ENCODE measurements at regions not wholly inside any gene's neighbourhood (a gene's known extent, or its start where the extent isn't known, plus 50 kb on each side); places are given as distances from the start of the nearest gene placed in this dataset.

DNA sequence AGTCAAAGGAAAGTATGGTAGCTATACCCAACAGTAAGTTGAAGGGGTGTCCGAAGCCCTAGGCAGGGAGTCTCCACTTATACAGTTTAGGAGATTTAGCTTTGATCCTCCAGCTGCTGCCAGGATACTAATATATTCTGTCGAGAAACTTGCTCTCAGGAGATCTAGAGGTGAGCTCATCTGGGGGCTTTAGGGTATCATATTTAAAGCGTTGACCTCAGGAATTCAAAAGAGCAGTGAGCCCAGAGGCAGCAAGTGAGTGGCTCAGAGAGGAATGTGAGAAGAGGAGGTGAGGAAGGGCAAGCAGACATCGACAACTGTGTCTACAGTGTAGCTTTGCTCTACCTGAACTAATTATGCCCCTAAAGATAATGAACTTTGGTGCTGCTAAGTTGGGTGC, 245.1 kb upstream of the LRTM1 start:
- no peak for FAIRE-seq

DNA sequence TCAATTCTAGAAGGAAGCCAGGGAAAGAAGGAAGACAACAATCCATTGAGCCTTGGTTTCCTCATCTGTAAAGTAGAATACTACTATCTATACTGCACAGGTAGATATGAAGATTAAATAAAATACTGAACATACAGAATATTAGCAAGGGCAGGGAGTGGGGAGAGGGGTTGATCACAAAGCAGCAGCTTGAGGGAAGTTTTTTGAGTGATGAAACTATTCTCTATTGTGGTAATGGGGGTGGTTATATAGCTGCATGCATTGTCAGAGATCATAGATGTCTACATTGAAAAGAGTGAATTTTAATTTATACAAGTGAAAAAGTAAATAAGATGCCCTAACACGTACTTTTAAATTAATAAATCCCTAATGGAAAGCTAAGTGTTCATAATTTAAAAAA, 242.6 kb upstream of the LRTM1 start:
- no peak for FAIRE-seq

DNA sequence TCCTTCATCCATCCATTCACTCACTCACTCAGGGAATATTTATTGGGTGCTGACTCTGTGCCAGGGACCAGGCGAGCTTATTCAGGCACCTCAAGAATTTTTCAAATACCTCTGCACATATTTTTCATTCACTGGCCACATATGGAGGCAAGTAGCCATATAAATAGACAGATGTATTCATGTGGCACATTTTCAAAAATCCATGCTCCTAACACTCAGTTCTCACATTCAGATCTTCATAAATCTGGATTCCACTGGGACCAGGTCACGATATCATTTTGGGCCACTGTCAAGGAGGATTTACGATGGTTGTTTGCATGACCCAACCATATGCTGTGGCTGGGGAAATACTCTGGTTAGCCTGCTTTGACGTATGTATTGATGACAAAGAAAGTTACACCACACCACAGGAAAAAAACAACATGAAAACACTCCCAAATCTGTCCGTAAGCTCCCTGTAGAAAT, 241.8 kb upstream of the LRTM1 start:
- no peak for FAIRE-seq

DNA sequence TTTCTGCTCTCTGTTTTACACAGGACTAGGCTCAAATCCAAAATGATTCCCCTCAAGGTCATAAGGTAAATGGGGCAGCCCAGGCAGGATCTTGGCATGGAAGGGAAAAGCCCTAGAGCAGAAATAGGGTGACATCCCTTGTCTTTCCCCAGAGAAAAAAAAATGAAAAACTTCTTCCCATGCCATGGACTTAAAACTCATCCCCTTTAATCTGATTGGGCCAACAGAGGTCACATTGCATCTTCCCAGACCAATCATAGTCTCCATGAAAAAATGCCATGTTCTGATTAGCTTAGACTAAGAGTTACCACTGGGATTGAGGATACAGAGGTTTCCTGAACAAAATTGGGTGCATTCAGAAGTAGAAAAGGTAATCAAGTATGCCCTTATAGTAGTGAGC, 241.3 kb upstream of the LRTM1 start:
- FAIRE-seq = no peak

DNA sequence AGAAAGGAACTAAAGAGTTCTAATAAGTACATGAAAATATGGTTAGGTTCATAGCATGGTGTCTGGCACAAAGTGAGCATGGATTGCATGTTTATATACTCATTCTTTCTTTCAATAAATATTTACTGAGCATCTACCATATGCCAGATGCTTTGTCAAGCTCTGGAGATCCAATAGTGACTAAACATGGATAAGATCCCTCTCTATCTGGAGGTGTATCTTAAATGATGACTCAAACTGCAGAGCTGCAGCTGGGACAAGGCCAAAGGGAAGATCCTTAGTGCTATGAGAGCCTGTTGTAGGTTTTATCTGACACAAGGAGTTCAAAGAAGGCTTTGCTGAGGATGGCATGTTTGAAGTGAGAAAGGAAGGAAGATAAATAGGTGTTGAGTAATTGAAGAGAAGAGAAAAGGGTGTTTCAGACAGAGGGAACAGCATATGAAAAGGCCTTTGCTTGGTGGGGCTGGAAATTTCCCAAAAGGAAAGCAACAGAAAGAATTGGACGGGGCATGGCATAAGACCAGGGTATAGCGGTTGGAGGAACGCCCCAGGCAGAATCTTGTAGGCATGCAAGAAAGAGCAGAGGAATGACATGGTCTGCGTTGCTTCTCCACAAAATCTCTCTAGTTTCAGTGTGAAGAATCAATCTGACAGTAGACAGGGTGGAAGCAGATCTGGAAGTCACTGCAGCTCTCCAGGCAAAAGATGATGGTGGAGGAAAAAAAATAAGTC, 239.9 kb upstream of the LRTM1 start:
- no peak for FAIRE-seq

DNA sequence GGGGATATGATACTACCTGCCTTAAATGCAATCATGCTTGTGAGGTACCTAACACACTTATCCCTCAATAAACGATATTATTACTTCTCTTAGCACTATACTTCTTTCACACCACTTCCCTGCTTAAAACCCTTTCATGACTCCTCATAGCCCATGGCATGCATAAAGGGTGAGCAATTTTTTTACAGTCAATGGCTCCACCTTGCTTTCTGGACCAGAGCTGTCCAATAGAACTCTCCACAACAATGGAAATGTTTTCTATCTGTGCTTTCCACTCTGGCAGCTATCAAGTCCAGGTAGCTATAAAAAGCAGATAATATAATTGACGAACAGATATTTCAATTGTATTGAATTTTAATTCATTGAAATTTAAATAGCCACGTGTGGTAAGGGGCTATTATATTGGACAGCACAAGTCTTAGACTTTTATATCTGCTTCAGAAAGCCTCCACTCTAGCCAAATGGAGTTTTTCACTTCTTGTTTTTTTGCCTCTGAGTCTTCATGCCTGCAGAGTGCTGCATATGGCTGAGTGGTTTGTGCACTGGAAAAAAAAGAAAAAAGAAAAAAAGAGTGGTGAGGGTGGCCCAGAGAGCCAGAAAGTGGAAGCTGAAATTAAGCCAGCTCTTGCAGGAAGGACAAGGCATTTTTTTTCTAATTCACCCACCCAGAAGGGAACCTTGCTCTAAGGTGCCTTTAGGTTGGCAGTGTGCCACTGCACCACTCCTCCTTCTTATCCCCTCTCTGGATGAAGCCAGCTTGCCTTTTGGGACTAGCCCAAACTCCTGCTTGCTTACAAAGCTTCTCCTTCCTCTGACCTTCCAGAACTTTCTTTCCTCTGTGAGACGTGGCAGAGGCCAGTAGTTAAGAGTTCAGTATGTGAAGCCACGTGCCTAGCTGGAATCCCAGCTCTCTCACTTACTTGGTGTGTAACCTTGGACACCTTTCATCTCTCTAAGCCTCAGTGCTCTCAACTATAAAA, 239.0 kb upstream of the LRTM1 start:
- no peak for FAIRE-seq

DNA sequence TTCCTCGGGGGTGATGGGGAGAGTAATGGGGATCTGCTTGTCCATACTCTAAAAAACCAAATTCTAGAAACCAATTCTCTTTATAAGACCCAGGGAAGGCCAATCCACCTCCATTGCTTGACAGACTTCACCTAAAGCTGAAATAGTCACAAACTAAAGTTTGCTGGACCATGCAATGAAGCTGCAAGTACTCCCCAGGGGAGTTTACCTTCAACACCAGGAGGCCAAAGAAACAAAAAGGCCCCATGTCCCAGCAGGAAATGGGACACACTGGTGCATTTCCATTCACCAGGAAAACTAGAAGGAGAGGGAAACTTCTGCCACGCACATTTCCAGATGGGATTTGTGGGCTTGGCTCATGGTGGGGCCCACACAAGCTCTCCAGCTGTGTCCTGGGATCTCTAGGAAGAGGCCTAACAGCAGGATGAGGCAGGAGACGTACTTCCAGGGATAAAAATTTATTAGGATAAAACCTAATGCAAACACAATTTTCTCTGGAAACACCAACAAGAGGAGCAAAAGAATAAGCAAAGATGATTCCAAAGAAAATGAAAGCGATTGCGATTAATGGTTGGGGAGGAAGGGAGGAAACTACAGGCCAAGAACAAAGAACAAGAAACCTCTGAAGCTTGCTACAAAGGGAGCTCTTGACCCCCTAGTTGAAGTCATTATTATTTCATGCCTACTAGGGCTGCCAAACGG, 238.0 kb upstream of the LRTM1 start:
- FAIRE-seq = no peak

DNA sequence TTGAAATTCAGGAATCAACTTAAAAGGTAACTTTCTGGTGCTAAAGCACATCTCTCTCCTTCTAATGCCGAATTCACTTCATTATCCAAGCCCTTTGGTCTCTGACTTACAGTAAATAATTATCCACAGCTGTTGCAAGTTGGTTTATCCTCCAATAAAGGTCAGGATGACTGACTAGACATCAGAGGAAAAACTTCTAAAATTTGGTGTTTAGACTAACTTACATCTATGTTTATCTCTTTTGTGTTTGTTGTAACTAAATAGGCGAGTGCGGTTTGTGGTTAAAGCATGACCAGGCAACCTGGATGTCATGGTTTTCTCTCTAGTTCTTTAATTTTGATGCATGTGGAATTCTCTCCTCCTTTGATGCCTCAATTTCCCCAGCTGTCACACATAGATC, 237.4 kb upstream of the LRTM1 start:
- no peak for FAIRE-seq

DNA sequence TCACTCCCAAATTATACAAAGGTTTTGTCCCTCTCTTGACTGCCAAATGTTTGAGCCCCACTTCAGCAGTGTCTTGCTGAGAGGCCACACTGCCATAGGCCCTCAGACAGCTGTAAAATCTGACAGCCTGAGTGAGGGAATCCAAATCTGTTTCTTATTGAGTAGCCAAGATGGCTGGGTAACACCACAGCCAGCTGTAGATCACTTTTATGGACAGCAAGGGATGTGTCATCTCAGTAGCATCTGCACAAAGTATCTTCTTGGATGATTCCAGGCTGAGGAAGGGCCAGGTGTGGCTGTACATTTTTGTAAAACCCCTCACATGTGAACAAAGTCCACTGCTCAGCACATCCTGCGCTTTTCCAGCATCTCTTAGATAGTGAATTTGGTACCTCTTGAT, 237.0 kb upstream of the LRTM1 start:
- FAIRE-seq = no peak

DNA sequence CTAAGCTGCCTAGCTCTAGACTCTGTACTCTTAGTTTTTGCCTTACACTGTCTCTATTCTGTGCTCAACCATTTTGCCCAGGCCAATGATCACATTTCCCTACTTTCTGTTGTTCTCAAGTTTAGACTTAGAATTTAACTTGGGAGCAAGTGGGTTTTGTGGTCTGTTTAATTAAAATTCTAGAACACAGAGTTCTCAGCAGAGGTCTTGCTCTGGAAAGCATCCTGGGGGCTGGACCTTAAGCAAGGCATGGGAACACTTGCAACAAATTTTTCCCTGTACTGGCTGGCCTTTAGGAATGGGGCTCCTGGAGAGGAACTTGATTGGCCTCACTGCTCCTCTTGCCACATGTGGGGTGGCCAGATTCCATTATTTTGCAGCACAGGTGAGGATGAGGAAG, 236.3 kb upstream of the LRTM1 start:
- no peak for FAIRE-seq

DNA sequence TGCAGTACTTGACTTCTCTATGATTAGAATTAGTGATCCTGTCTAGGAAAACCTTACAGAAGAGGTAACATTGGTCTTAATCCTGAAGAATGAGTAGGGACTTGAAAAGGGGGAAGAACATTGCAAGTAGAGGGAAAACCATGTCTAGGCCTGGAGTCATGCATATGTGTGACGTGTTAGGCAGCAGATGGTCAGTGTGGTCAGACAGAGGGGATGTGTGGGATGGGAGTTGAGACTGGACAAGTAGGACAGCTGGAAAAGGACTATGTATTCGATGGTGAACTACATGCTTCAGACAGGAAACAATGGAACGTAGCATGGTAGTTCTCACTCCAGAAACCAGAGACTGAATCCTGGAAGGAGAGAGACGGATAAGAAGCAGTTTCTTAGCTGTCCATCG, 235.6 kb upstream of the LRTM1 start:
- FAIRE-seq = no peak

DNA sequence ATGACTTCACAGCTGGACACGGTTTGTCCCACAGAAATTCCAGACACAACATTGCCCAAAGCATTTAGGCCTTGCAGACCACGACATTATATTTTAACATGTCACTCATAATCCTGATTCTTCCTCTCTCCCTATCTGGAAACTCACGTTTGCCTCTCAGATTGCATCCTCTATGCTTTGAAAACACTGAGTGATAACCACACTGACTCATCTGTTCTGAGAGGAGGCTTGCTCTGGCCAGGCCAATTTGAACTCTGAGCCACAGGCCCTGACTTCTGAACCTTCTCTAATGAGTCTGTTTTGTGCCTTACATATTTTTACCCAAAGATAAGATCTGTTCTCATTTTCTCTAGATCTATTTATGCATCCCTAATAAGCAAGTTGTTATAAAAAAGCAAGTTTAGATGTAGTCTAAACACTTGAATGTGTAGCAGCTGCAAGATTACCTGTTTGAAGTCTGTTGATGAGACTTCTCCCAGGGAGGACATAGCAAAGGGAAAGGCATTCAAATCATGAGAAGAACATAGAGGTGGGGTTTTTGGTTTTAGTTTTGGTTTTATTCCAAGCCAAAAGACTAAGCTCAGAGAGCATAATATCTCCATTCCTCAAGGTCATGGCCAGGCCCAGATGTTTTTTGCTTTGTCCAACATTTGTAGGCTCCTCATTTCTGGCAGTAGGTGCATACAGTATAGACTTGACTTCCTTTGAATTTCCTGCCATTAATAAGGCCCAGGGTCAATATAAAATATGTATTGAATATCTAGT, 234.4 kb upstream of the LRTM1 start:
- FAIRE-seq = no peak

DNA sequence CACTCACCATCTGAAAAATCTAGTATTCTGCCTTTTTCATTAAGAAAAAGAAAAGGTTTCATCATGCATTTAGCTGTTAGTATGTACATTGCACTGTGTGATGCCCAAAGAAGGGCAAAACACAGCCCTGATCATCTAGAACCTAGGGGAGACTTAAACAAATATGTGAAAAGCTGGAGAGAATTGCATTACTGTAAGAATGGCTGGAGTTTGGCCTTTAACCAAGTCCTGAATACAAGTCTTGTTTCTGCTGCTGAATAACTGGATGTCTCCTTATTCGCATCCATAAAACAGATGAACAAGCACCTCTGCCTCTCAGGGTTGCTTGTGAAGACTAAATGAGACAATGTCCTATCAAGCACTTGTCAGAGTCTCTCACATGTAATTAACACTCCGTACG, 233.4 kb upstream of the LRTM1 start:
- FAIRE-seq = no peak

DNA sequence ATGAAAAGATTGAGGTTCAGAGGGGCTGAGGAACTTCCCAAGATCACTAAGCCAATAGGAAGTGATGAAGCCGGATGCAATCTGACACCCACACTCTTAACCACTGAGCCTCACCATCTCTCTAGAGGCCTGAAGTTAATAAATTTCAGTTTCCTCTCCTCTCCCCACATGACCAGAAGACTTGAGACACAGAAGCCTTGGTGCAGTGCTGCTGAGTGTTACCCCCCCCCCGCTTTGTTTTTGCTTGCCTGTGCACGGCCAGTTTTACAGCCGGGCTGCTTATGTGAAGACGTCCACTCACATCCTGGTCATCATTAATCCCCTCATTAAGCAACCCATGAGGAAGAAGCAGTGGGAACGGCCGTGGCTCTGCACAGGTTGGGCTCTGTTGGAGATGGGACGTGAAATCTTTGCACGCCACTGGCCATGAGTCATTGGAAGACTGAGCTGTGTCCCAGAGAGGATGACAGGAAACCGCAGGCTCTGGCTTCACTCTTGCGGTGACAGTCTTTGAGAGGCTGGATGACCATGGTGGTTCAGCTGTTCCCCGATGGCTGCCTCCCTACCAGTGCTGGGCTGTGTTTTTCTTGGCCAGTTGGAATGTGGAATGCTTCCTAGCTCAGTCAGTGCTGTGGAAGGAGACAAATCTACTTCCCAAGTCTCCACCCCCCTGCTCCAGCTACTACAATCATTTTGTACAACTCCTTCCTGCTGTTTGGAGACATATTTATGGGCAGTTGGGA, 232.6 kb upstream of the LRTM1 start:
- no peak for FAIRE-seq

DNA sequence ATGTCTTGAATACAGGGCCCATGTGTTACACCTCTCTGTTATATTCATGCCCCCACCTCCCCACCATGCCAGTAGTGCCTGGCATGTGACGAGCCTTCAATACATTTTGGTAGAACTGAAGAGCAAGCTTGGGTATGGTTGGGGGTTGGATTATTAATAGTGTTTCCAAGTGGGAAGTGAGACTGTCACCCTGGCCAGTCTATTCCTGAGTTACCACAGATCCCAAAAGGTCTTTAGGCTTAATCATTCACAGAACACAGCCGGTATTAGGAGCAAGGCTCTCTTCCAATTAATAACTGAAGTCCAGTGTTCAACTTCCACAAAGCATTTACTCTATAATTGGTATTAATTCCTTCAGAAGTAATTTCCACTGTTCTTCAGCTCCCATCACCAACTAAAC, 231.9 kb upstream of the LRTM1 start:
- no peak for FAIRE-seq

DNA sequence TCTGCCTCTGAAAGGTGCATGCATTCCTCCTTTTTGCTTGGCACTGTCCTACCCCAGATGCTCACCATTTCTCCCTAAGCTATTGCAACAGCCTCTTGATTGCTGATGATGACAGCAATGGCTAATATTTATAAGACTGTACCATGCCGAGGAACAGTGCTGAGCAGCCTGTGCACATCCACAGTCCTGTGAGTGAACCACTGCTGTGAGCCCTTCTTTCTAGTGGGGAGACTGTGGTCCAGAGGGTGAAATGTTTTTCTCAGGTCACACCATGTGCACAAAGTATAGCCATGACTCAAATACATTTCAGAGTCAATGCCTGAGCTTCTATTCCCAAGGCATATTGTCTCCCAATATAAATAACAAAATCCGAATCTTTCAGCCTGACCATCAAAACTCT, 231.2 kb upstream of the LRTM1 start:
- FAIRE-seq = no peak

DNA sequence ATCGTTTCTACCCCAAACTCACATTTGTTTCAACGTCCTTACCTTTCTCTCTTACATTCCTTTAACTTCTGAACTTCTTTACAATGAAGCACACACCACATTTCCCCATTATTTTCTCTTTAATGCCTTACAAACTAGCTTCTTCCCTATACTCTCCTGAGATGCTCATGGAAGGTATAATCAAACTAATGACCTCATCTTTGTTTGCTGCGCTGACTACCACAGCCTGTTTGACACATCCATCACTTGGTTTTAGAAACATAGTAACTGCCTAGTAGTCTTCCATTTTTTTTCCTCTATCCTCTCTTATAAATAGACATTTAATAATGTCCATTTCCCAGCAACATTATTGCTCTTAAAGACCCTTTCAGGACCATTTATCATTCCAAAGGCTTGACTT, 230.5 kb upstream of the LRTM1 start:
- FAIRE-seq = no peak

DNA sequence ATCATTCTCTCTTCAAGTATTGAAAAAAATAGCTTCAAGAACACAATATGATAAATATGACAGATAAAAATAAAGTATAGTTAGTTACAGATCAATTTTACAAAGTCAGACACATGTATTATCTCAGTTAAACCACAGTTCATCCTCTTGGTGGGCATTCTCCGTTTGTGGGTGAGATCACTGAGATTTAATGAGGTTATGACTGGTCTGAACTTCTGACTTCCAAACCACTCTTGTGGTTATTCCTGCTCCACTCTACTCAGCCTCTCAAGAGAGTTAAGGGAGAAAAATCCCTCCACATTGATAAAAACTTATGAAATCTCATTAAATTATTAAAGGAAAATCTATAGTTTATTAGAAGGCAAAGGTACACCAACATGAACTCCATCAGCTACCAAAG, 229.9 kb upstream of the LRTM1 start:
- no peak for FAIRE-seq

DNA sequence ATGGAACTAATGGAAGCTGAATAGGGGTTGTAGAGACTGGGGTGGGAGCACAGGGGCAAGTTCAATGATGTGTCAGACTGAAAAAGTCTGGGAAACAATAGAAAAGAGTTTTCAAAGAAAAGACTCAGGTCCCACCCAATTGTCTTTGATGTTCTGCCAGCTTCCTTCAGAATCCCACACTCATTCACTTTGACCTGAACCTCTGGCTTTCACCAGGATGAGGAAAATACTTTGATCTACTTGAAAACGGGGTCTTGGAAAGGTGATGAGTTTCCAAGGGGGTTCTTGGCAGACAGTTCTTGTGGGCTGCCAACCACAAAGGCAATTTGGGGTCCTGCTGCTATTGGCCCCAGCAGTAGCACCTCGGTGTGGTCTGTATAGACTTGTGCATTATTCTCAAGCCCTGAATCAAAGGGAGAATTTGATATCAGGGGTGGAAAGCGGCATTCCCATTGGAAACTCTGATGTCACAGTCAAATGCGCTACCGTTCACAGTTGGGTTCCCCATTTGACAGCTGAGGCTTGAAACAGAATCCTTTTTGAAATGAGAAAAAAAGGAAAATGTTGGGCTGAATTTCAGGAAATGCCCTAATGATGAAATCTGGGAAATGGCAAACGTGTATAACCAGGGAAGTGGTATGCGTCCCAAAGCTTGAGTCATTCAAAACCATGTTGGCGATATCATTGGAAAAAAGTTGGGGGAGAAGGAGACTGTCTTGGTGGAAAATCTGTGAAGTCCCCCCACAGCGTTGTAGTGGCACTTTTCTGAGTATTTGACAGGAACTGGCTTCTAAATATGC, 229.2 kb upstream of the LRTM1 start:
- FAIRE-seq = no peak

DNA sequence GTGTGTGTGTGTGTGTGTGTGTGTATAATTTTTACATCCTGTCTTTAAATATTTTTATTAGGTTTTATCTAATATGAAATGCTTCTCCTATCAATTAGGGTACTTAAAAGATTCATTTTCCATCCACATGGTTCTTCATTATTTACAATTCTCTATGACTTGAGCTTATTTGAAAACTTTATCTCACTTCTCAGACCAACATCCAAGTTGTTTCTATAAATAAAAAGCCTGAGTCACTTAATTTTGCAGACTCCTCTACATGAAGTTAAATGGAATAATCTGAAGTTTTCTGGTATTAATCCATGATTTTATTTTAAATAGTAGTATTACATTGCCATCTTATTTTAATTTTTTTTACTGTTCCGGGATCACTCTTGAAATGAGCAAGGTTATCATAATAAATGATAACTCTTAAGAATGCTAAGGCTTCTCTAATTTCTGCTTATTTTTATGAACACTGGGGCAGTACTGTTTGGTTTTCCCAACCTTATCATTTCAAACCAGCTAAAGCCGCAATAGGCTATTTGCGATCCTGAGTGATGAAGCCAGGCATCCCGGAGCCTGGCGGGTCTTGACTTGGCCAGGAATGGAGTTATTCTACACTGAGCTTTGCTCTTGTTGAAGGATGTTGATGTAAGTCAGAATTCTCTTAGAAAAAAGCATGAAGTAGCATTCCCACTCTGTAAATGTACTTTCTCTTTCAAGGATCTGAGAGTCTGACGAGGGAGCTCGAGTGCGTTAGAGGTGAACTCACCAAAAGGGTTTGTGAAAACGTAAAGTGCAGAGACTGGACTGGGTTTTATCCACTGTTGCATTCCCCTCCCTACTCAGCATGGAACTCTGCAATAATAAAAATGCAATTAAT, 220.2 kb upstream of the LRTM1 start:
- no peak for FAIRE-seq

All from A204.1 (cell line).